ENCODE measurements at regions not wholly inside any gene's neighbourhood (a gene's known extent, or its start where the extent isn't known, plus 50 kb on each side); places are given as distances from the start of the nearest gene placed in this dataset.

DNA sequence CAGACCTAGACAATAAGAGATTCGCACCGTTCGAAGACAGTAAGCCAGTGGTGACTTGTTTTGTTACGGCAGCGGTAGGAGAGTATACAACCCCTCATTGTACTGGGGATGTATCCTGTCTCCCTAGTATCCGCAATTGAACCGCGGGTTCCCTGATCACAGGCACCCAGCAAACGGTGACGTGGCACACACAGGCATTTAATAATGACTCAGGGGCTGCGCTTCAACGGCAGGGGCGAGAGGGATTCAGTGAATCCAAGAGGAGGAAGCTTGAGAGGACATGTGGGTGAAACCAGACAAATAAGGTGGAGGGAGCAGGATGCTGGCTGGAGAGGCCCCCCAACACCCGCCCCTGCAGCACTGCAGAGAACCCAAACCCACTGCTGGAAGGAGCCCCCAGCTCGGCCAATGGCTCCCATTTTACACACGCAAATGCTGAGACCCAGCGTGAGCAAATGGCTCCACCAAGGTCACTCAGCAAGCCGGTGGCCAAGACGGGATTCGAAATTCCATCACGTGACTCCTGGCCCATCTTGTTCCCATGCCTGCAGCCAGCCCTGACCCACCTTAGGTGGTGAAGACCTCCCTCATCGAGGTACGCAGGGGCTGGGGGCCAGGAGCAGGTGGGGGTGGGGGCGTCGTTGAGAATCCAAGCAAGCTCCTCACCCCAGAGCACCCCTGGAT lies 149.9 kb downstream of the SYF2 start:
- Histone ChIP-seq H3K4me1 (ENCODE audit: control insufficient read depth, insufficient read depth, low read length) (no peaks in the 10 kb centered on the region), H3K36me3 (ENCODE audit: control insufficient read depth, insufficient read depth, low read length) (no peaks in the 10 kb centered on the region), H3K4me3 (ENCODE audit: low read length) (no peak overlapping the region), H3K9me3 (ENCODE audit: control insufficient read depth, insufficient read depth, low read length) (no peaks in the 10 kb centered on the region), H3K27me3 (ENCODE audit: control insufficient read depth, insufficient read depth, low read length) (no peaks in the 10 kb centered on the region), H3K27ac (ENCODE audit: low read length) (no peak overlapping the region)
- WGBS (ENCODE audit: insufficient coverage, insufficient read length), result no CpG with 5 or more reads among the region's 25 CpGs
- DNase-seq (ENCODE audit: low read depth, low spot score), result no peak

GRCh38 chr1:25081496-25081895 lies 150.8 kb downstream of the SYF2 start:
- no CpG with 5 or more reads among the region's 2 CpGs for WGBS (ENCODE audit: insufficient coverage, insufficient read length)
- no peaks in the 10 kb centered on the region for H3K27me3 ChIP-seq (ENCODE audit: control insufficient read depth, insufficient read depth, low read length)

GRCh38 chr1:25080294-25081209 lies 150.5 kb upstream of the RUNX3 start:
- Histone ChIP-seq H3K4me3 (ENCODE audit: low read length) (no peak overlapping the region), H3K27me3 (ENCODE audit: control insufficient read depth, insufficient read depth, low read length) (no peaks in the 10 kb centered on the region), H3K4me1 (ENCODE audit: control insufficient read depth, insufficient read depth, low read length) (no peaks in the 10 kb centered on the region), H3K9me3 (ENCODE audit: control insufficient read depth, insufficient read depth, low read length) (no peaks in the 10 kb centered on the region), H3K27ac (ENCODE audit: low read length) (no peak overlapping the region), H3K36me3 (ENCODE audit: control insufficient read depth, insufficient read depth, low read length) (no peaks in the 10 kb centered on the region)
- no peak for DNase-seq (ENCODE audit: low read depth, low spot score)
- WGBS (ENCODE audit: insufficient coverage, insufficient read length), result no CpG with 5 or more reads among the region's 8 CpGs

More at GRCh38 chr1:25081496-25081895, 150.8 kb downstream of the SYF2 start:
- Histone ChIP-seq H3K36me3 (ENCODE audit: control insufficient read depth, insufficient read depth, low read length) (no peaks in the 10 kb centered on the region), H3K4me1 (ENCODE audit: control insufficient read depth, insufficient read depth, low read length) (no peaks in the 10 kb centered on the region), H3K27ac (ENCODE audit: low read length) (no peak overlapping the region), H3K9me3 (ENCODE audit: control insufficient read depth, insufficient read depth, low read length) (no peaks in the 10 kb centered on the region), H3K4me3 (ENCODE audit: low read length) (no peak overlapping the region)
- DNase-seq (ENCODE audit: low read depth, low spot score), result no peak

- Histone ChIP-seq H3K4me1 (ENCODE audit: control insufficient read depth, insufficient read depth, low read length) (no peaks in the 10 kb centered on the region), H3K27ac (ENCODE audit: low read length) (no peak overlapping the region), H3K4me3 (ENCODE audit: low read length) (no peak overlapping the region), H3K27me3 (ENCODE audit: control insufficient read depth, insufficient read depth, low read length) (no peaks in the 10 kb centered on the region), H3K9me3 (ENCODE audit: control insufficient read depth, insufficient read depth, low read length) (no peaks in the 10 kb centered on the region), H3K36me3 (ENCODE audit: control insufficient read depth, insufficient read depth, low read length) (no peaks in the 10 kb centered on the region)
- no peak for DNase-seq (ENCODE audit: low read depth, low spot score)
Measured at GRCh38 chr1:25079048-25079447, 149.0 kb upstream of the RUNX3 start.

DNA sequence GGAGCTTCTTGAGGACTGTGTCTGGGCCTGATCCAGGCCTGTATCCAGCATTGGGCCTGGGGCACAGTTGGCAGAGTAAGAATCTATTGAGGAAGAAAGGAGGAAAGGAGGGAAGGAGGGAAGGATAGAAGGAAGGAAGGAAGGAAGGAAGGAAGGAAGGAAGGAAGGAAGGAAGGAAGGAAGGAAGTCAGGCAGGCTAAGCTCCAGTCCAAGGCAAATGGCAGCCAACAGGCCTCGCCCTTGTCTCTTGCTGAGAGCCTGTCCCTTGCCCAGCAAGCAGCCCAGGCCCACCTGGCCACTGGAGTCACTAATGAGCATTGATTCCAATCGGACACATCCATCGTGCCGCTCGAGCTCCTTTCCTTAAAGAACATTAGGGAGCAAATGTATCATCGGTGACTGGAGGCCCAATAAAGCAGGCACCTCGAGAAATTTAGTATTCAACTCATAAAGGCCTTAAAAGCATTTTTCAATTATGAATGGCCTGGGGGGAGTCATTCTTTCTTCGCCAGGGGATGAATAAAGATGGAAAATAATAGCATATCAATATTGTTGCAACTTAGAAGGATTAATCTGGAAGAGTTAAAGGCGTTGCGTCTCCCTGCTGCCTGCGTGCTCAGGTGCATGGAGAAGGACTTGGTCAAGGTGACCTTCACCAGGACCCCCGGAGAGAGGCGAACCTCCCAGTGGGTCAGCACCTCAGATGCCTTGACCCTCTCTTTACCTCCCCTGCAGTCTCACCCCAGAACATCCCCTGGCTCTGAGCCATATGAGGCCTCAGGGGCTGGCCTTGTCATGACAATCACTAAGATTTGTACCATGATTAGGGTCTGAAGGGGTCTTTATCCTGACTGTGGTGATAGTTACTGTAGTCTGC lies 144.5 kb upstream of the RUNX3 start:
- H3K4me3 ChIP-seq (ENCODE audit: low read length), result no peak overlapping the region
- H3K27ac ChIP-seq (ENCODE audit: low read length), result no peak overlapping the region
- H3K9me3 ChIP-seq (ENCODE audit: control insufficient read depth, insufficient read depth, low read length), result no peaks in the 10 kb centered on the region
- H3K36me3 ChIP-seq (ENCODE audit: control insufficient read depth, insufficient read depth, low read length), result no peaks in the 10 kb centered on the region
- no peak for DNase-seq (ENCODE audit: low read depth, low spot score)
- WGBS (ENCODE audit: insufficient coverage, insufficient read length), result no CpG with 5 or more reads among the region's 13 CpGs
- H3K27me3 ChIP-seq (ENCODE audit: control insufficient read depth, insufficient read depth, low read length), result no peaks in the 10 kb centered on the region
- H3K4me1 ChIP-seq (ENCODE audit: control insufficient read depth, insufficient read depth, low read length), result no peaks in the 10 kb centered on the region

- WGBS (ENCODE audit: insufficient coverage, insufficient read length), result no CpG with 5 or more reads among the region's 12 CpGs
- no peaks in the 10 kb centered on the region for H3K9me3 ChIP-seq (ENCODE audit: control insufficient read depth, insufficient read depth, low read length)
- no peaks in the 10 kb centered on the region for H3K27me3 ChIP-seq (ENCODE audit: control insufficient read depth, insufficient read depth, low read length)
- H3K4me1 ChIP-seq (ENCODE audit: control insufficient read depth, insufficient read depth, low read length), result no peaks in the 10 kb centered on the region
- H3K36me3 ChIP-seq (ENCODE audit: control insufficient read depth, insufficient read depth, low read length), result no peaks in the 10 kb centered on the region
- no peak overlapping the region for H3K4me3 ChIP-seq (ENCODE audit: low read length)
- H3K27ac ChIP-seq (ENCODE audit: low read length), result no peak overlapping the region
- no peak for DNase-seq (ENCODE audit: low read depth, low spot score)
Measured at GRCh38 chr1:25073640-25074270, 143.7 kb upstream of the RUNX3 start.

DNA sequence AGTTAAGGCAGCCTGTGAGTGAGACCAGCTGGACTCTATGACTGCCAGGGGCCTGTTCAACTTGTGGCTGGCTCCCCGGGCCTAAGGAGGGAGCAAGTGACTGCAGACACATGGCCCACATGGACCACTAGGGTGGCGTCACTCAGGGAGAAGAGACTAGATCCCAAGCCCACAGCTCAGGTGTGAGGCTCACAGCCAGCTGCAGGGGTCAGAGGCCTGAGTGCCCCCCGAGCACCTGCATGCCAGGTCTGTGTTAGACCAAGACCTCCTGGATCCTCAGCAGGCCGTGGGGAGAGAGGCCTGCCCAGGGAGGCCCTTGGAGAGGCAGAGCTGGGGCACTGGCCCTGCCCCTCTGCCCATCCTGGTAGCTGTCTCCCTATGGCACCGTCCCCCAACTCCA lies 142.4 kb upstream of the RUNX3 start:
- no peaks in the 10 kb centered on the region for H3K36me3 ChIP-seq (ENCODE audit: control insufficient read depth, insufficient read depth, low read length)
- WGBS (ENCODE audit: insufficient coverage, insufficient read length), result no CpG with 5 or more reads among the region's 5 CpGs
- no peak overlapping the region for H3K4me3 ChIP-seq (ENCODE audit: low read length)
- H3K9me3 ChIP-seq (ENCODE audit: control insufficient read depth, insufficient read depth, low read length), result no peaks in the 10 kb centered on the region
- no peaks in the 10 kb centered on the region for H3K27me3 ChIP-seq (ENCODE audit: control insufficient read depth, insufficient read depth, low read length)
- H3K4me1 ChIP-seq (ENCODE audit: control insufficient read depth, insufficient read depth, low read length), result no peaks in the 10 kb centered on the region
- H3K27ac ChIP-seq (ENCODE audit: low read length), result no peak overlapping the region
- no peak for DNase-seq (ENCODE audit: low read depth, low spot score)

DNA sequence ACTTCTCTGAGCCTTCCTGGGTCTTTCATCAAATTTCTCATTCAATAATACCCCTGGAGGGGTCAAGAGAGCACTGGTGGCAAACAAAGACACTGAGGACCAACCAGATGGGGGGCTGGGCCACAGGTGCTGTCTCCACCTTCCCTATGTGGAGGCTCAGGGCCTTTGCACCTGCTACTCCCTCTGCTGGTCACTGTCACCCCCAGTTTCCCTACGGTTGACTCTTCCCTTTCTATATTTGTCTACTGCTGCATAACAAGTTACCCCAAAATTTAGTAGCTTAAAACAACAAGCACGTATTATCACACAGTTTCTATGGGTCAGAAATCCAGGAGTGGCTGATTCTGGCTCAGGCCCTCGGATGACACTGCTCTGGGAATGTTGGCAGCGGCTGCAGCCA lies 138.8 kb upstream of the RUNX3 start:
- WGBS (ENCODE audit: insufficient coverage, insufficient read length), result no CpG with 5 or more reads among the region's 4 CpGs

GRCh38 chr1:25068316-25068715 lies 138.2 kb upstream of the RUNX3 start:
- Histone ChIP-seq H3K27ac (ENCODE audit: low read length) (no peak overlapping the region), H3K36me3 (ENCODE audit: control insufficient read depth, insufficient read depth, low read length) (no peaks in the 10 kb centered on the region), H3K4me1 (ENCODE audit: control insufficient read depth, insufficient read depth, low read length) (no peaks in the 10 kb centered on the region), H3K9me3 (ENCODE audit: control insufficient read depth, insufficient read depth, low read length) (no peaks in the 10 kb centered on the region), H3K27me3 (ENCODE audit: control insufficient read depth, insufficient read depth, low read length) (no peaks in the 10 kb centered on the region), H3K4me3 (ENCODE audit: low read length) (no peak overlapping the region)
- no CpG with 5 or more reads among the region's 6 CpGs for WGBS (ENCODE audit: insufficient coverage, insufficient read length)
- no peak for DNase-seq (ENCODE audit: low read depth, low spot score)

More for the DNA sequence above, 138.8 kb upstream of the RUNX3 start:
- Histone ChIP-seq H3K36me3 (ENCODE audit: control insufficient read depth, insufficient read depth, low read length) (no peaks in the 10 kb centered on the region), H3K4me1 (ENCODE audit: control insufficient read depth, insufficient read depth, low read length) (no peaks in the 10 kb centered on the region), H3K4me3 (ENCODE audit: low read length) (no peak overlapping the region), H3K27me3 (ENCODE audit: control insufficient read depth, insufficient read depth, low read length) (no peaks in the 10 kb centered on the region), H3K9me3 (ENCODE audit: control insufficient read depth, insufficient read depth, low read length) (no peaks in the 10 kb centered on the region), H3K27ac (ENCODE audit: low read length) (no peak overlapping the region)
- no peak for DNase-seq (ENCODE audit: low read depth, low spot score)
